WTC11 (cell line): ENCODE measurements at regions not wholly inside any gene's neighbourhood (a gene's known extent, or its start where the extent isn't known, plus 50 kb on each side); places are given as distances from the start of the nearest gene placed in this dataset.

ENCODE experiments used
- ATAC-seq: fragments of 200-7000 bp; cut with Tn5 transposase; 2 replicates; pipeline ENCODE4 v1.10.0; 2021; ENCODE audit warnings: mild to moderate bottlenecking, moderate library complexity
- CTCF ChIA-PET: fragments of 300-600 bp; sonication (Branson Sonifier 250); formaldehyde crosslinking; loops from one replicate; lab custom pipeline; 2021; ENCODE audit warnings: antibody characterized with exemption; lab: Charles Lee
- POLR2A ChIA-PET: fragments of 350-600 bp; sonication (Branson Sonifier 250); formaldehyde crosslinking; loops from one replicate; lab custom pipeline; 2021; ENCODE audit warnings: antibody characterized with exemption; lab: Charles Lee
- DNase-seq: peaks from one replicate; pipeline ENCODE4 v3.0.0; 2021; ENCODE audit warnings: low spot score
- H3K27ac Mint-ChIP-seq: 2 replicates; pipeline ENCODE4 v1.8.0; 2021; ENCODE audit warnings: mixed read lengths
- H3K27me3 Mint-ChIP-seq: 2 replicates; pipeline ENCODE4 v1.8.0; 2021; ENCODE audit warnings: low read depth, mild to moderate bottlenecking, moderate library complexity, mixed read lengths
- H3K36me3 Mint-ChIP-seq: 2 replicates; pipeline ENCODE4 v1.8.0; 2021; ENCODE audit warnings: mixed read lengths
- H3K4me1 Mint-ChIP-seq: 2 replicates; pipeline ENCODE4 v1.8.0; 2022; ENCODE audit warnings: mixed read lengths
- H3K4me3 Mint-ChIP-seq: 2 replicates; pipeline ENCODE4 v1.8.0; 2021; ENCODE audit warnings: mild to moderate bottlenecking, moderate library complexity, mixed read lengths
- H3K9me3 Mint-ChIP-seq: 2 replicates; pipeline ENCODE4 v1.8.0; 2021; ENCODE audit warnings: mixed read lengths
- ARID4B ChIP-seq: sonication (generic); formaldehyde crosslinking; IDR thresholded peaks from 2 replicates; pipeline ENCODE4 v1.8.0; 2023; ENCODE audit warnings: missing genetic modification reagents, mild to moderate bottlenecking, borderline replicate concordance
- CDX4 ChIP-seq: fragments of 250-450 bp; sonication (Bioruptor Pico); IDR thresholded peaks from 2 replicates; pipeline ENCODE4 v1.9.0; 2021; ENCODE audit warnings: moderate library complexity, mild to moderate bottlenecking, inconsistent platforms, borderline replicate concordance
- CREB1 ChIP-seq: sonication (generic); formaldehyde crosslinking; IDR thresholded peaks from 2 replicates; pipeline ENCODE4 v1.8.0; 2023; ENCODE audit warnings: mild to moderate bottlenecking, missing genetic modification reagents
- CREM ChIP-seq: sonication (generic); formaldehyde crosslinking; IDR thresholded peaks from 2 replicates; pipeline ENCODE4 v1.8.1; 2022; ENCODE audit warnings: mild to moderate bottlenecking, missing genetic modification reagents, moderate library complexity
- E2F1 ChIP-seq: sonication (generic); formaldehyde crosslinking; IDR thresholded peaks from 2 replicates; pipeline ENCODE4 v1.8.0; 2022; ENCODE audit warnings: mild to moderate bottlenecking, missing genetic modification reagents
- ESRRA ChIP-seq: sonication (generic); formaldehyde crosslinking; IDR thresholded peaks from 2 replicates; pipeline ENCODE4 v1.8.1; 2022; ENCODE audit warnings: mild to moderate bottlenecking, missing genetic modification reagents, borderline replicate concordance
- FOXJ3 ChIP-seq: sonication (generic); formaldehyde crosslinking; IDR thresholded peaks from 2 replicates; pipeline ENCODE4 v1.9.0; 2021; ENCODE audit warnings: missing genetic modification reagents, mild to moderate bottlenecking, borderline replicate concordance
- FOXP4 ChIP-seq: sonication (generic); formaldehyde crosslinking; IDR thresholded peaks from 2 replicates; pipeline ENCODE4 v1.8.0; 2022; ENCODE audit warnings: mild to moderate bottlenecking, missing genetic modification reagents
- MLX ChIP-seq: sonication (generic); formaldehyde crosslinking; IDR thresholded peaks from 2 replicates; pipeline ENCODE4 v1.8.1; 2023; ENCODE audit warnings: mild to moderate bottlenecking, missing genetic modification reagents, moderate library complexity
- PREB ChIP-seq: sonication (generic); formaldehyde crosslinking; IDR thresholded peaks from 2 replicates; pipeline ENCODE4 v1.8.1; 2022; ENCODE audit warnings: mild to moderate bottlenecking, missing genetic modification reagents, moderate library complexity, borderline replicate concordance
- PRRX2 ChIP-seq: fragments of 250-450 bp; sonication (Bioruptor Pico); IDR thresholded peaks from 2 replicates; pipeline ENCODE4 v1.8.0; 2021; ENCODE audit warnings: mild to moderate bottlenecking
- RELA ChIP-seq: sonication (generic); formaldehyde crosslinking; IDR thresholded peaks from 2 replicates; pipeline ENCODE4 v1.8.1; 2022; ENCODE audit warnings: missing genetic modification reagents, mild to moderate bottlenecking, borderline replicate concordance
- RORB ChIP-seq: fragments of 250-450 bp; sonication (Bioruptor Pico); IDR thresholded peaks from 2 replicates; pipeline ENCODE4 v1.9.0; 2021; ENCODE audit warnings: mild to moderate bottlenecking
- SMAD4 ChIP-seq: sonication (generic); formaldehyde crosslinking; IDR thresholded peaks from 2 replicates; pipeline ENCODE4 v1.8.0; 2022; ENCODE audit warnings: mild to moderate bottlenecking, missing genetic modification reagents
- SP1 ChIP-seq: sonication (generic); formaldehyde crosslinking; conservative IDR thresholded peaks from 2 replicates; pipeline ENCODE4 v1.8.1; 2022; ENCODE audit warnings: missing genetic modification reagents
- TP53 ChIP-seq: sonication (generic); formaldehyde crosslinking; IDR thresholded peaks from 2 replicates; pipeline ENCODE4 v1.8.1; 2023; ENCODE audit warnings: mild to moderate bottlenecking, missing genetic modification reagents
- ZNF138 ChIP-seq: sonication (generic); formaldehyde crosslinking; conservative IDR thresholded peaks from 2 replicates; pipeline ENCODE4 v1.8.1; 2022; ENCODE audit warnings: mild to moderate bottlenecking, moderate library complexity, missing genetic modification reagents
- ZNF263 ChIP-seq: sonication (generic); formaldehyde crosslinking; IDR thresholded peaks from 2 replicates; pipeline ENCODE4 v1.8.1; 2022; ENCODE audit warnings: low read depth, mild to moderate bottlenecking, moderate library complexity, missing genetic modification reagents
- ZNF416 ChIP-seq: fragments of 250-450 bp; sonication (Bioruptor Pico); IDR thresholded peaks from 2 replicates; pipeline ENCODE4 v1.9.0; 2021; ENCODE audit warnings: mild to moderate bottlenecking, inconsistent platforms
- ZNF671 ChIP-seq: fragments of 250-450 bp; sonication (Bioruptor Pico); IDR thresholded peaks from 2 replicates; pipeline ENCODE4 v1.8.0; 2021; ENCODE audit warnings: mild to moderate bottlenecking
- TF ChIP-seq, protein P1 (sequence below): sonication (generic); formaldehyde crosslinking; IDR thresholded peaks from 2 replicates; pipeline ENCODE4 v1.8.0; 2022; ENCODE audit warnings: mild to moderate bottlenecking, missing genetic modification reagents
- TF ChIP-seq, protein P2 (sequence below): sonication (generic); formaldehyde crosslinking; IDR thresholded peaks from 2 replicates; pipeline ENCODE4 v1.8.0; 2022; ENCODE audit warnings: mild to moderate bottlenecking, missing genetic modification reagents
- TF ChIP-seq, protein P3 (sequence below): fragments of 250-450 bp; sonication (Bioruptor Pico); conservative IDR thresholded peaks from 2 replicates; pipeline ENCODE4 v1.9.0; 2021; ENCODE audit warnings: mild to moderate bottlenecking

- Mint-ChIP-seq H3K36me3 (no peaks in the 10 kb centered on the region), H3K4me3 (no peak overlapping the region), H3K4me1 (no peaks in the 10 kb centered on the region), H3K27ac (no peak overlapping the region), H3K9me3 (peaks cover 19% of the 10 kb centered on the region), H3K27me3 (peaks cover 5% of the 10 kb centered on the region; the same call in 1 of the 2 replicates)
- no peak for TF ChIP-seq PREB
- no peak for TF ChIP-seq ZNF263 (CRISPR knock-in tag)
- TF ChIP-seq E2F1: no peak
- TF ChIP-seq, protein P1, sequence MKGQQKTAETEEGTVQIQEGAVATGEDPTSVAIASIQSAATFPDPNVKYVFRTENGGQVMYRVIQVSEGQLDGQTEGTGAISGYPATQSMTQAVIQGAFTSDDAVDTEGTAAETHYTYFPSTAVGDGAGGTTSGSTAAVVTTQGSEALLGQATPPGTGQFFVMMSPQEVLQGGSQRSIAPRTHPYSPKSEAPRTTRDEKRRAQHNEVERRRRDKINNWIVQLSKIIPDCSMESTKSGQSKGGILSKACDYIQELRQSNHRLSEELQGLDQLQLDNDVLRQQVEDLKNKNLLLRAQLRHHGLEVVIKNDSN: no peak
- no peak for TF ChIP-seq TP53 (CRISPR knock-in tag)
- no peak for TF ChIP-seq RELA (CRISPR knock-in tag)
- no peak for TF ChIP-seq CDX4 (CRISPR knock-in tag)
- no peak for TF ChIP-seq RORB
- no peak for TF ChIP-seq FOXP4 (CRISPR knock-in tag)
- no peak for TF ChIP-seq FOXJ3 (CRISPR knock-in tag)
- TF ChIP-seq CREB1 (CRISPR knock-in tag): no peak
- CTCF ChIA-PET: interaction anchor here (1.1 to 1.5 kb wide), 2 partner anchors 12 to 22 kb away, joined by 3 to 4 read pairs; no protein-coding TSS in a partner anchor
- no peak for DNase-seq
- ATAC-seq: no peak
- POLR2A ChIA-PET: no interaction called here
These were observed 105.8 kb upstream of the TWIST2 start for GRCh38 chr2:238742066-238742465.

DNA sequence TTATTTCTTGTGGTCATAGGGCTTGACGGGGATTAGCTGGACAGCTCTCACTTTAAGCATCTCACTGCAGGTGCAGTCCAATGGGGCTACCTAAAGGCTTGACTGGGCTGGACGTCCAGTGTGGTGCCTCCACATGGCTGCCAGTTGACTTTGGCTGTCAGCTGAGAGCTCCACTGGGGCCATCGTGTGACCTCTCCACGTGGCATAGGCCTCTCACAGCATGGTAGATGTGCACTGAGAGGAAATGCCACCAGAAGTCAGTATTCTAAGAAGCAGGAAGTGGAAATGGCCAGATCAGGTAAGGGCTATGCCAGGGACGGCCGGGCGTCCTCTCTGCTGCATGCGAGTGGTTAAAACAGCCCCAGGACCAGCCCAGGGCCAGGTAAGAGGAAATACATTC is 105.2 kb upstream of the TWIST2 start:
- Mint-ChIP-seq H3K4me1 (no peaks in the 10 kb centered on the region), H3K27ac (no peak overlapping the region), H3K9me3 (peaks cover 22% of the 10 kb centered on the region), H3K36me3 (no peaks in the 10 kb centered on the region), H3K27me3 (peaks cover 3% of the 10 kb centered on the region; the same call in 1 of the 2 replicates), H3K4me3 (no peak overlapping the region)
- no peak for ATAC-seq
- DNase-seq: no peak
- ChIA-PET CTCF (interaction anchor here (1.1 kb wide), 1 partner anchor 22 kb away, joined by 3 read pairs; no protein-coding TSS in a partner anchor), POLR2A (no interaction called here)
- no peak for TF ChIP-seq ZNF138 (CRISPR knock-in tag)
- no peak for TF ChIP-seq ZNF416 (CRISPR knock-in tag)
- no peak for TF ChIP-seq SP1 (CRISPR knock-in tag)
- TF ChIP-seq, protein P2, sequence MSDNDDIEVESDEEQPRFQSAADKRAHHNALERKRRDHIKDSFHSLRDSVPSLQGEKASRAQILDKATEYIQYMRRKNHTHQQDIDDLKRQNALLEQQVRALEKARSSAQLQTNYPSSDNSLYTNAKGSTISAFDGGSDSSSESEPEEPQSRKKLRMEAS: no peak
- no peak for TF ChIP-seq MLX (CRISPR knock-in tag)
- no peak for TF ChIP-seq ZNF671 (CRISPR knock-in tag)
- TF ChIP-seq SMAD4 (CRISPR knock-in tag): no peak
- no peak for TF ChIP-seq ESRRA (CRISPR knock-in tag)
- no peak for TF ChIP-seq ZNF263 (CRISPR knock-in tag)
- TF ChIP-seq CREM (CRISPR knock-in tag): no peak
- TF ChIP-seq PRRX2 (CRISPR knock-in tag): no peak
- TF ChIP-seq, protein P3, sequence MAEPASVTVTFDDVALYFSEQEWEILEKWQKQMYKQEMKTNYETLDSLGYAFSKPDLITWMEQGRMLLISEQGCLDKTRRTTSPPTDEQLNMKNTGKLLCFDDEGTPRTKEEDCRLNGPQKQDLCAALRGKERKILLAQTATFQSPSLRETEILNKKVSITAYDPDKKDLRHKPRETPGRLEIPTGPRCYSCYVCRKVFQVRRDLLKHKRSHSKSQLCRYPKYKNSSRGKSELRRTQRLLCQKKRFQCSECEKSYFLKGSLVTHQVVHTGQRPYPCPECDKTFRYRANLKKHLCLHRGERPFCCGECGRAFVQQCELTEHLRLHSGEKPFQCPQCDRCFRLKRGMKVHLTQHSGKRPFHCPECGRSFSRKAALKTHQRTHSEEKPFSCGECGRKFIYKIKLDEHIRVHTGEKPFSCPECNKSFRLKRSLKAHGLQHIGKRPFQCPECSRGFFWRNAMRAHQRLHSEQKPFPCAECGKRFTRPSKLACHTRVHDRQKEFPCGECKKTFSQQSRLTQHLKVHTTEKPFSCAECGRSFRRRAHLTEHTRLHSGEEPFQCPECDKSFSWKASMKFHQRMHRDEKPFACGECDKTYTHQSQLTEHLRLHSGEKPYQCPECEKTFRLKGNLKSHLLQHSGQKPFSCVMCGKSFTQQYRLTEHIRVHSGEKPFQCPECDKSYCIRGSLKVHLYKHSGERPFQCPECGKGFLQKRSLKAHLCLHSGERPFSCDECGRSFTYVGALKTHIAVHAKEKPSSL (CRISPR knock-in tag): no peak
- TF ChIP-seq ARID4B (CRISPR knock-in tag): no peak
